ENCODE measurements at regions not wholly inside any gene's neighbourhood (a gene's known extent, or its start where the extent isn't known, plus 50 kb on each side); places are given as distances from the start of the nearest gene placed in this dataset.

DNA sequence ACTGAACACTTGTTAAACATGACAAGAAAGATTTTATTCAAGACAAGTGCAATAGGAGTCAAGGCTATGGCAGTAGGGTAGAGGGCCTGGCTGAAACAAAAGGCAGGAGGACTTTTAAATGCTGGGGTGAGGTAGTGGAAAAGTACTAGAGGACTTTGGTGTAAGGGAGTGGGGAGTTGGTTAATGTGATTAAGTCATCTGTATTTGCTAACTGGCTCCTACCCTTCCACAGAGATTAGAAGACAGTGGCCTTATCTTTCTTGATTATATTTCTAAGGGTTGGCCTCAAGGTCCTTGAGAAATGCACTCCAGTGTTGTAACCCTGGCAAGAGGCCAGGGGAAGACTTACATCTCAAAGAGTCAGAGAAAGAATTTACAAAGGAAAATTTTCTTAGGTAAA, 160.2 kb upstream of the FTMT start (continued):
- TF ChIP-seq TEAD4 (IDR thresholded peaks at IDR 0.05; ENCODE audit: low read length), result peak; percentile 37; the same call in 1 of the 2 replicates
- TF ChIP-seq TEAD4 (CRISPR knock-in tag; IDR thresholded peaks at IDR 0.05; ENCODE audit: borderline replicate concordance), result no peak
- peak; percentile 43 for TF ChIP-seq ARID1B (IDR thresholded peaks at IDR 0.05)

GRCh38 chr5:121692158-121692557, 159.5 kb upstream of the FTMT start:
- H3K4me2 ChIP-seq (ENCODE audit: insufficient read depth, low read length), result no peak overlapping the region
- intact Hi-C loops (cut with micrococcal nuclease) (no loop called here), in situ Hi-C loops (cut with MboI) (no loop called here)
- ATAC-seq, result no peak
- H3K4me1 ChIP-seq (replicated peaks in 1 of 2; ENCODE audit: control insufficient read depth in 2 of 2, insufficient read depth in 2 of 2, low read length in 2 of 2), result no peaks in the 10 kb centered on the region; a peak in 1 of 5 replicates
- no peak for TF ChIP-seq DACH1 (IDR thresholded peaks at IDR 0.05; ENCODE audit: partially characterized antibody)
- H4K20me1 ChIP-seq (replicated peaks; ENCODE audit: control insufficient read depth, insufficient read depth, low read length), result no peaks in the 10 kb centered on the region
- no peak overlapping the region for H3K4me3 ChIP-seq
- H3K9me1 ChIP-seq (ENCODE audit: control insufficient read depth, insufficient read depth, low read length), result no peaks in the 10 kb centered on the region
- no peaks in the 10 kb centered on the region; the same call in 1 of the 2 replicates for H3K9me3 ChIP-seq (replicated peaks; ENCODE audit: control insufficient read depth, insufficient read depth, low read depth, low read length)
- no peak for FAIRE-seq
- 9% methylated on average over 2 of the region's 2 CpGs for WGBS (ENCODE audit: insufficient coverage, low coverage, missing lambda C conversion rate)
- no peak overlapping the region for H2AFZ ChIP-seq (ENCODE audit: low read depth, low read length)
- H3K27me3 ChIP-seq (ENCODE audit: control insufficient read depth in 2 of 2, insufficient read depth in 2 of 2, low read length in 2 of 2), result no peaks in the 10 kb centered on the region
- H3K9ac ChIP-seq (ENCODE audit: insufficient read depth in 1 of 2, low read depth in 2 of 2, low read length in 2 of 2), result no peak overlapping the region
- no TSS peak for BruUV-seq (replicated peaks)
- ChIA-PET POLR2A (no interaction called here), CTCF (ENCODE audit: low intra/inter-chr PET ratio) (no interaction called here)
- no peaks in the 10 kb centered on the region for H3K36me3 ChIP-seq (ENCODE audit: control insufficient read depth, insufficient read depth, low read length)
- H3K79me2 ChIP-seq (ENCODE audit: control insufficient read depth, insufficient read depth, low read length), result no peaks in the 10 kb centered on the region
- H3K27ac ChIP-seq (ENCODE audit: extremely low read depth, low read depth, low read length), result no peak overlapping the region
- DNase-seq (ENCODE audit: extremely low read depth in 1 of 4, low spot score in 3 of 4), result no peak

- Histone ChIP-seq H3K79me2 (ENCODE audit: control insufficient read depth, insufficient read depth, low read length) (no peaks in the 10 kb centered on the region), H3K27me3 (ENCODE audit: control insufficient read depth in 2 of 2, insufficient read depth in 2 of 2, low read length in 2 of 2) (no peaks in the 10 kb centered on the region), H4K20me1 (replicated peaks; ENCODE audit: control insufficient read depth, insufficient read depth, low read length) (no peaks in the 10 kb centered on the region), H3K9ac (ENCODE audit: insufficient read depth in 1 of 2, low read depth in 2 of 2, low read length in 2 of 2) (no peak overlapping the region), H2AFZ (ENCODE audit: low read depth, low read length) (peak overlapping the region; percentile 52), H3K36me3 (ENCODE audit: control insufficient read depth, insufficient read depth, low read length) (no peaks in the 10 kb centered on the region), H3K4me1 (replicated peaks in 1 of 2; ENCODE audit: control insufficient read depth in 2 of 2, insufficient read depth in 2 of 2, low read length in 2 of 2) (no peaks in the 10 kb centered on the region; a peak in 2 of 5 replicates), H3K4me2 (ENCODE audit: insufficient read depth, low read length) (no peak overlapping the region; the same call in 1 of the 2 replicates), H3K4me3 (no peak overlapping the region), H3K9me1 (ENCODE audit: control insufficient read depth, insufficient read depth, low read length) (no peaks in the 10 kb centered on the region), H3K9me3 (replicated peaks; ENCODE audit: control insufficient read depth, insufficient read depth, low read depth, low read length) (no peaks in the 10 kb centered on the region; the same call in 1 of the 2 replicates), H3K27ac (ENCODE audit: extremely low read depth, low read depth, low read length) (no peak overlapping the region; the same call in 2 of the 3 replicates)
- no TSS peak for BruUV-seq (replicated peaks)
- in situ Hi-C loops (cut with MboI), result no loop called here
- FAIRE-seq (no peak), ATAC-seq (peak; percentile 58), DNase-seq (ENCODE audit: extremely low read depth in 1 of 4, low spot score in 3 of 4) (peak in 1 of 4 experiments; percentile 25)
- ChIA-PET POLR2A (interaction anchor here (0.6 kb wide), 1 partner anchor 35 kb away, joined by 3 read pairs; no protein-coding TSS in a partner anchor), CTCF (ENCODE audit: low intra/inter-chr PET ratio) (no interaction called here)
- intact Hi-C loops (cut with micrococcal nuclease), result no loop called here
- WGBS (ENCODE audit: insufficient coverage, low coverage, missing lambda C conversion rate), result 0% methylated on average over 1 of the region's 1 CpG
- TF ChIP-seq ZBTB8A (IDR thresholded peaks at IDR 0.05; ENCODE audit: partially characterized antibody), result no peak
- TF ChIP-seq CEBPB (tag; IDR thresholded peaks at IDR 0.05), result peak; percentile 23; the same call in 1 of the 2 replicates
- TF ChIP-seq, protein P1, sequence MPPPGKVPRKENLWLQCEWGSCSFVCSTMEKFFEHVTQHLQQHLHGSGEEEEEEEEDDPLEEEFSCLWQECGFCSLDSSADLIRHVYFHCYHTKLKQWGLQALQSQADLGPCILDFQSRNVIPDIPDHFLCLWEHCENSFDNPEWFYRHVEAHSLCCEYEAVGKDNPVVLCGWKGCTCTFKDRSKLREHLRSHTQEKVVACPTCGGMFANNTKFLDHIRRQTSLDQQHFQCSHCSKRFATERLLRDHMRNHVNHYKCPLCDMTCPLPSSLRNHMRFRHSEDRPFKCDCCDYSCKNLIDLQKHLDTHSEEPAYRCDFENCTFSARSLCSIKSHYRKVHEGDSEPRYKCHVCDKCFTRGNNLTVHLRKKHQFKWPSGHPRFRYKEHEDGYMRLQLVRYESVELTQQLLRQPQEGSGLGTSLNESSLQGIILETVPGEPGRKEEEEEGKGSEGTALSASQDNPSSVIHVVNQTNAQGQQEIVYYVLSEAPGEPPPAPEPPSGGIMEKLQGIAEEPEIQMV (tag; conservative IDR thresholded peaks at IDR 0.05; ENCODE audit: low read depth), result no peak
- TF ChIP-seq ZNF277 (CRISPR knock-in tag; IDR thresholded peaks at IDR 0.05; ENCODE audit: borderline replicate concordance), result no peak
- no peak for TF ChIP-seq ZNF79 (CRISPR knock-in tag; IDR thresholded peaks at IDR 0.05; ENCODE audit: low read depth)
- TF ChIP-seq KLF16 (IDR thresholded peaks at IDR 0.05), result no peak
These were observed 157.8 kb upstream of the FTMT start for GRCh38 chr5:121693864-121694263.

Data from K562 (cell line).